Common myeloid progenitor, CD34-positive (primary cell): ENCODE measurements at regions not wholly inside any gene's neighbourhood (a gene's known extent, or its start where the extent isn't known, plus 50 kb on each side); places are given as distances from the start of the nearest gene placed in this dataset.

ENCODE experiments used
- CTCF ChIA-PET: fragments of 350-600 bp; sonication (Branson Sonifier 250); formaldehyde crosslinking; loops from one replicate; lab custom pipeline; 2021; ENCODE audit warnings: antibody characterized with exemption; lab: Charles Lee
- POLR2A ChIA-PET: fragments of 350-600 bp; sonication (Branson Sonifier 250); formaldehyde crosslinking; loops from one replicate; lab custom pipeline; 2021; ENCODE audit warnings: antibody characterized with exemption; lab: Charles Lee
- DNase-seq, 3 donors: peaks; one replicate each; pipeline versions ENCODE4 v3.0.0 to v3.0.0-alpha.2; 2013
- H3K27ac ChIP-seq, 2 experiments: 1 replicate in 1 of 2; 2 replicates in 1 of 2; pipeline ENCODE4 v1.7.0; 2013; ENCODE audit warnings: inconsistent platforms in 2 of 2, low read length in 2 of 2, mild to moderate bottlenecking in 2 of 2, low read depth in 1 of 2, moderate library complexity in 1 of 2; ENCODE audit not compliant: severe bottlenecking in 2 of 2, insufficient read depth in 1 of 2, poor library complexity in 1 of 2
- H3K27me3 ChIP-seq, 5 experiments: replicated peaks in 2 of 5; 1 replicate in 3 of 5; 2 replicates in 2 of 5; pipeline versions ENCODE4 v1.6.1 to v1.7.0; 2013; ENCODE audit warnings: low read length in 4 of 5, mild to moderate bottlenecking in 2 of 5, moderate library complexity in 2 of 5, inconsistent platforms in 1 of 5; ENCODE audit not compliant: insufficient read depth in 5 of 5, control insufficient read depth in 4 of 5
- H3K36me3 ChIP-seq, 4 experiments: 1 replicate in 2 of 4; 2 replicates in 2 of 4; pipeline versions ENCODE4 v1.6.1 to v1.7.0; 2013; ENCODE audit warnings: low read length in 3 of 4, control low read depth in 1 of 4, mild to moderate bottlenecking in 1 of 4; ENCODE audit not compliant: control insufficient read depth in 4 of 4, insufficient read depth in 4 of 4
- H3K4me1 ChIP-seq, 4 experiments: 1 replicate in 3 of 4; 2 replicates in 1 of 4; pipeline versions ENCODE4 v1.6.1 to v1.7.1; 2013; ENCODE audit warnings: low read length in 3 of 4, mild to moderate bottlenecking in 3 of 4, control low read depth in 1 of 4, inconsistent platforms in 1 of 4, moderate library complexity in 1 of 4; ENCODE audit not compliant: control insufficient read depth in 4 of 4, insufficient read depth in 4 of 4; ENCODE audit errors: control extremely low read depth in 1 of 4
- H3K4me3 ChIP-seq, 7 experiments: 1 replicate in 4 of 7; 2 replicates in 3 of 7; pipeline versions ENCODE4 v1.5.1 to v1.7.0; 2013; ENCODE audit warnings: mild to moderate bottlenecking in 7 of 7, low read length in 6 of 7, moderate library complexity in 6 of 7, inconsistent platforms in 2 of 7, low read depth in 2 of 7, control low read depth in 1 of 7; ENCODE audit not compliant: insufficient read depth in 4 of 7, control insufficient read depth in 1 of 7; ENCODE audit errors: extremely low read depth in 1 of 7
- H3K9me3 ChIP-seq, 5 experiments: 1 replicate in 4 of 5; 2 replicates in 1 of 5; pipeline versions ENCODE4 v1.6.1 to v1.7.1; 2013; ENCODE audit warnings: low read length in 4 of 5, mild to moderate bottlenecking in 2 of 5, inconsistent platforms in 1 of 5, low read depth in 1 of 5, moderate library complexity in 1 of 5; ENCODE audit not compliant: control insufficient read depth in 4 of 5, insufficient read depth in 2 of 5; ENCODE audit errors: control extremely low read depth in 1 of 5
- WGBS: methylation state at CpG from one replicate; pipeline ENCODE4 v1.1.5; 2013; ENCODE audit not compliant: insufficient coverage; 5-methylcytosine and 5-hydroxymethylcytosine counted together

DNA sequence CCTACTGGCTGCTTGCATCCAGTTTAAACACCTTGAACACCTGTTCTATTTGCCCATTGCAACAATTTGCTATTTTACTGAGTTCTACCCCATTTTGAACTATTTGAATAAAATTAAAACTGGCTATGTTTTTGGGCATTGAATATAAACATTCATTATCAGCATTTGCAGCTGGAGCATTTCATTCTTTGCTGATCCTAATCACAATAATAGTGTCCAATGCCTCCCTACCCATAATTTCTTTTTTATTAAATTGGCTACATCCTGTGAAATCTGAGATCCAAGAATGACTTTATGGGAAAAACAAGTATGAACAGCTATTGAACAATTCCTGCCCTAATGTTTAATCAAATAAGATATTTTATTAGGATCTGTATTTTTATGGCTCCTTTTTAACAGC lies 447.9 kb downstream of the PLA2G4A start:
- Histone ChIP-seq H3K27me3 (no peaks in the 10 kb centered on the region), H3K27ac (no peak overlapping the region), H3K9me3 (no peaks in the 10 kb centered on the region), H3K4me3 (no peak overlapping the region), H3K36me3 (no peaks in the 10 kb centered on the region), H3K4me1 (no peaks in the 10 kb centered on the region)
- CTCF ChIA-PET, result no interaction called here
- no peak for DNase-seq
- POLR2A ChIA-PET, result no interaction called here

DNA sequence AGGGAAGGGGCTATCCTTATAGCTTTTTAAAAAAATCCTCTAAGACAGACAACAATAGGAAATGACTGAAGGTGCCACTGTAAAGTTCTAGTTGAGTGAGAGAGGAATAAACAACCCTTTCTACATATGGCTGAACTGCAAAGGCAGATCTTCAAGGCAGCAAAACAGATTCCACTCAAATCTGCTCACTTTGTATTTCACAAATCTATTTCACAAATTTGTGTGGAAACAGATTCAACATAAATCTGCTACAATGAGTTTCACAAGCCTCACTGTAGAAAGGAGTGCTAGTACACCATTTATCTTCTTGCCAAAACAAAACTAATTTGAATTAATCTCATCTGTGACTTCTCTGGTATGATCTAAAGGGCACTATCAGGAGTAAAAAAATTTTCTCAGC lies 451.3 kb downstream of the PLA2G4A start:
- no peaks in the 10 kb centered on the region for H3K27me3 ChIP-seq
- CTCF ChIA-PET, result no interaction called here
- no peak for DNase-seq
- H3K27ac ChIP-seq, result no peak overlapping the region
- H3K36me3 ChIP-seq, result no peaks in the 10 kb centered on the region
- POLR2A ChIA-PET, result no interaction called here
- H3K4me3 ChIP-seq, result no peak overlapping the region
- no peaks in the 10 kb centered on the region for H3K4me1 ChIP-seq
- H3K9me3 ChIP-seq, result no peaks in the 10 kb centered on the region

DNA sequence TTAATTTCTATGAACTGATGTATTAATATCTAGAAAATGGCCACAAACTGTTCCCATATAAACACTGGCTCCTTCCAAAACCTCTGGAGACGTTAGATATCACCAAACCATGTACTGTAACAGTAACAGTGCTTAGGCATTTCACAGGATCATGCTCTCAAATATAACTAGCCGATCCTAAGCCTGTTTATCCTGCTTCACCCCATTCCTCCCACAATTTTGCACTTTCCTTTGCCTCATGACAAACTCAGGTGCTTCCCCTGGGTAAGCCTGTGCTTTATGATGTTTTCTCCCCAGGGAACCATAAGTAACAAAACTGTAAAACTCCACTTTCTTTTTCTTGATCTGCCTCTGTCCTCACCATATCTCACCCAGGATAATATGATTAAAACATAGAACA lies 452.3 kb downstream of the PLA2G4A start:
- Histone ChIP-seq H3K27me3 (no peaks in the 10 kb centered on the region), H3K36me3 (no peaks in the 10 kb centered on the region), H3K4me3 (no peak overlapping the region), H3K4me1 (no peaks in the 10 kb centered on the region), H3K27ac (no peak overlapping the region), H3K9me3 (no peaks in the 10 kb centered on the region)
- no peak for DNase-seq
- ChIA-PET CTCF (no interaction called here), POLR2A (no interaction called here)
- 96% methylated on average over 2 of the region's 2 CpGs for WGBS

DNA sequence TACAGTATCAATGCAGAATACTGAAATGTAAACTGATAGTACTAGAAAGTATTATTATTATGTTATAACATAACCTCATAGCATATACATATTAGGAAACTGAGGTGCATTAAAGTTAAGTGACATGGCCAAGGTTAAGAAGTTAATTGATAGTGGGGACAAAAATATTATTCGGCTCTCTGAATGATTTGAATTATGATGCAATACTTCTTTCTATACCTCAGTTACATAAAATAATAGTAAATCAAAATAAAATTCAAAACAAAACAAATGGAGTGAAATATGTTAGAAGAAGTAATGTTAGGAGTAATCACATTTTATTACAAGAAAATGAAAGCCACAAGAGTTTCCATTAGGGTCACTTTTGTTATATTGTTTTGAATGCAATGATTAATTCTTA lies 455.2 kb downstream of the PLA2G4A start:
- Histone ChIP-seq H3K4me1 (no peaks in the 10 kb centered on the region), H3K9me3 (no peaks in the 10 kb centered on the region), H3K4me3 (no peak overlapping the region), H3K36me3 (no peaks in the 10 kb centered on the region), H3K27ac (no peak overlapping the region), H3K27me3 (no peaks in the 10 kb centered on the region)
- POLR2A ChIA-PET, result no interaction called here
- CTCF ChIA-PET, result no interaction called here
- DNase-seq, result no peak
- no CpG with 5 or more reads among the region's 1 CpG for WGBS

DNA sequence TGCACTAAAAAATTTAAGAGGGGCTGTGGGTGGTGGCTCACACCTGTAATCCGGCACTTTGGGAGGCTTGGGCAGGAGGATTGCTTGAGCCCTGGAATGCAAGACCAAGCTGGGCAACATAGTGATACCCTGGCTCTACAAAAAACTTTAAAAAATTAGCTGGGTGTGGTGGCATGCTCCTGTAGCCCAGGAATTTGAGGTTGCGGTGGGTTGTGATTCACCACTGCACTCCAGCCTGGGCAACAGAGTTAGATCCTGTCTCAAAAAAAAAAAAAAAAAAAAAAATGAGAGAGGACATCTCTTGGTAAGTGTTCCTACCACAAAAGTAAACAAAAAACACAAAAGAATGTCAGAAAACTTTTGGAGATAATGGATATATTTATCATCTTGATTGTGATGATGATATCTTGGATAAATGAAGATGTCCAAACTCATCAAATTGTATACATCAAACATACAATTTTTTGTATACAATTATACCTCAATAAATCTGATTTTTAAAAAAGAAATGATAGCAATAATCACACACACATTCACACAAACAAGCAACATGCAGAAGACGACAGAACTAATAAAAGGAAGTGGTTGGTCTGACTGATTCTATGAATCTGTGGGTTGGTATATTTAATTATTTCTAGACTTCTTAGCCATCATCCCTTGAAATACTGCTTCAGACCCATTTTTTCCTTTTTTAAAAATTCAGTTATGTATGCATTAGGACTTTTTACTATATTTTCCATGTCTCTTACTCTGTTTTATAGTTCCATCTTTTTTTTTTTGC lies 465.9 kb downstream of the PLA2G4A start:
- CTCF ChIA-PET, result no interaction called here
- no peak overlapping the region for H3K27ac ChIP-seq
- H3K36me3 ChIP-seq, result no peaks in the 10 kb centered on the region
- no peaks in the 10 kb centered on the region for H3K9me3 ChIP-seq
- no peaks in the 10 kb centered on the region for H3K4me1 ChIP-seq
- POLR2A ChIA-PET, result no interaction called here
- H3K4me3 ChIP-seq, result no peak overlapping the region
- DNase-seq, result no peak
- WGBS, result no CpG with 5 or more reads among the region's 3 CpGs
- no peaks in the 10 kb centered on the region for H3K27me3 ChIP-seq

DNA sequence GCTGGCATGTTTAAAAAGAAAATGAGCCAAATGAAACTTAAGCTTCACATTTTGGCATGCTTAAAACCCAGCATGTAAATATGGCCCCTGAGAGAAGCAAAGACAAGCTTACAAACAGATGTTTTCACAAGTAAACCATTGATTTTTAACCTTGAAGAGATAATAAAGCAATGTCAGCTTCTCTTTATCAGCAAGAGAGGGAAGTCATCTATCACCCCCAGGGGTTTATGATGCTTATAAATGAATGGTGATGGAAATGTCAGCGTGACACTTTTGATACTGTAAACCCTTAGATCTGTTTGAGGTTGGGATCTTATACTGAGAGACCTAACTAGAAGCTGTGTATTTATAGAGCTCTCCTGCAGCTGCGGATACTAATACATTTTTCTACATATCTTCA lies 471.3 kb downstream of the PLA2G4A start:
- no peaks in the 10 kb centered on the region for H3K27me3 ChIP-seq
- no peaks in the 10 kb centered on the region for H3K9me3 ChIP-seq
- no CpG with 5 or more reads among the region's 2 CpGs for WGBS
- DNase-seq, result no peak
- H3K4me3 ChIP-seq, result no peak overlapping the region
- POLR2A ChIA-PET, result no interaction called here
- no peaks in the 10 kb centered on the region for H3K36me3 ChIP-seq
- H3K4me1 ChIP-seq, result no peaks in the 10 kb centered on the region
- CTCF ChIA-PET, result no interaction called here
- H3K27ac ChIP-seq, result no peak overlapping the region

DNA sequence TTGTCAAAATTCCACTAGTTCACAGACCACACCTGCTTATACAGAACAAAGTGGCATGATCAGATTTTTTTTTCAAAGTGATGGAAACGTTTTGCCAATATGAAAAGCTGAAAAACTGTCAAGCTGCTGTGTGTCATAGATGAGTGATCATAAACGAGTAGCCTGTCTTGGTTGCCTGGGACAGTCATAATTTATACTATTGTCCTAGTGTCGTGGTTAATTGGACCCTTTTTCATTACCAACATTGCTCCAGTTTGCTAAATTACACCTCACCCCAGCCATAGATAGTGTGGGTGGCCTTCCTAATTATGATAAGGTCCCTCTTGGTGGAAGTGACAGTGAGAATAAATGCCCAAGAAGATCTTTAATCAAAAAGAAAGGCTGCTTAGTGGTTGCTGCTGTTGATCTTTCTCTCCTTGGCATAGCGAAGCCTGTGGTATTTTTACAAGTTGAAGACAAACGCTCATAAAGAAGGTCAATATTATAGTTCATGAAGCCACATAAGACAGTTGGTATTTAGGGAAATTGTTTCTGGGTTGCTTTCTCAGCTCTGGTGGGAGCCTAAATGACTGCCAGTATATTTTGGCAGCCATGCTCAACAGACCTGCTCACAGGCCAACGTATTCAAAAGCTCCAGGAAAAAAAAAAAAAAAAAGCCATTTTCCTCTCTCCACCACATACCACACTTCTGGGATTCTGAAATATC lies 478.1 kb downstream of the PLA2G4A start:
- H3K4me1 ChIP-seq, result no peaks in the 10 kb centered on the region
- H3K36me3 ChIP-seq, result no peaks in the 10 kb centered on the region
- no peaks in the 10 kb centered on the region for H3K27me3 ChIP-seq
- POLR2A ChIA-PET, result no interaction called here
- no peak overlapping the region for H3K27ac ChIP-seq
- CTCF ChIA-PET, result no interaction called here
- H3K4me3 ChIP-seq, result no peak overlapping the region
- no peak for DNase-seq
- no peaks in the 10 kb centered on the region for H3K9me3 ChIP-seq
- 100% methylated on average over 4 of the region's 6 CpGs for WGBS
